Trophoblast cell (in vitro differentiated cells and primary cell): ENCODE measurements at regions not wholly inside any gene's neighbourhood (a gene's known extent, or its start where the extent isn't known, plus 50 kb on each side); places are given as distances from the start of the nearest gene placed in this dataset.
A peak's percentile ranks its signal among the peaks of the same experiment; 100 is the strongest.
"Not testable (repeated sequence)": the region's sequence is repeated elsewhere in the genome, so short reads cannot be mapped to it uniquely, and the experiment has no call there.

ENCODE experiments used
- DNase-seq, 2 donors: peaks; one replicate each; pipeline ENCODE4 v3.0.0-alpha.2; 2016
- H2AFZ ChIP-seq: 2 replicates; pipeline ENCODE4 v1.6.1; 2013; ENCODE audit warnings: low read length, moderate library complexity, mild to moderate bottlenecking; ENCODE audit not compliant: insufficient read depth, poor library complexity
- H2AK5ac ChIP-seq: 2 replicates; pipeline ENCODE4 v1.6.1; 2013; ENCODE audit warnings: mild to moderate bottlenecking, low read length
- H2BK120ac ChIP-seq: 2 replicates; pipeline ENCODE4 v1.6.1; 2013; ENCODE audit warnings: low read length, mild to moderate bottlenecking, moderate library complexity; ENCODE audit not compliant: insufficient read depth, poor library complexity
- H2BK12ac ChIP-seq: 2 replicates; pipeline ENCODE4 v1.6.1; 2013; ENCODE audit warnings: mild to moderate bottlenecking, low read length, moderate library complexity
- H2BK5ac ChIP-seq: 2 replicates; pipeline ENCODE4 v1.6.1; 2013; ENCODE audit warnings: low read length, low read depth, moderate library complexity, mild to moderate bottlenecking; ENCODE audit not compliant: poor library complexity
- H3K14ac ChIP-seq: 2 replicates; pipeline ENCODE4 v1.6.1; 2013; ENCODE audit warnings: mild to moderate bottlenecking, low read length
- H3K18ac ChIP-seq: 2 replicates; pipeline ENCODE4 v1.6.1; 2013; ENCODE audit warnings: mild to moderate bottlenecking, low read length
- H3K23ac ChIP-seq: 2 replicates; pipeline ENCODE4 v1.6.1; 2013; ENCODE audit warnings: low read length
- H3K27ac ChIP-seq: 2 replicates; pipeline ENCODE4 v1.5.1; 2013; ENCODE audit warnings: low read depth, mild to moderate bottlenecking, inconsistent platforms, low read length, moderate library complexity
- H3K27me3 ChIP-seq: 2 replicates; pipeline ENCODE4 v1.6.1; 2013; ENCODE audit warnings: inconsistent platforms, mild to moderate bottlenecking, low read length, moderate library complexity; ENCODE audit not compliant: insufficient read depth
- H3K36me3 ChIP-seq, 2 experiments: 1 replicate in 1 of 2; 2 replicates in 1 of 2; pipeline ENCODE4 v1.6.1; 2013; ENCODE audit warnings: low read length in 2 of 2, mild to moderate bottlenecking in 2 of 2, moderate library complexity in 1 of 2; ENCODE audit not compliant: insufficient read depth in 2 of 2, control insufficient read depth in 1 of 2
- H3K4ac ChIP-seq: 2 replicates; pipeline ENCODE4 v1.6.1; 2013; ENCODE audit warnings: low read depth, mild to moderate bottlenecking, low read length, moderate library complexity
- H3K4me1 ChIP-seq, 2 experiments: 1 replicate in 1 of 2; 2 replicates in 1 of 2; pipeline ENCODE4 v1.6.1; 2013; ENCODE audit warnings: low read length in 2 of 2, mild to moderate bottlenecking in 2 of 2, moderate library complexity in 1 of 2; ENCODE audit not compliant: insufficient read depth in 2 of 2, control insufficient read depth in 1 of 2
- H3K4me2 ChIP-seq: 2 replicates; pipeline ENCODE4 v1.6.1; 2013; ENCODE audit warnings: inconsistent platforms, mild to moderate bottlenecking, low read length, moderate library complexity
- H3K4me3 ChIP-seq: 2 replicates; pipeline ENCODE4 v1.5.1; 2013; ENCODE audit warnings: mild to moderate bottlenecking, low read depth, low read length, inconsistent platforms
- H3K79me1 ChIP-seq: one replicate; pipeline ENCODE4 v1.6.1; 2013; ENCODE audit warnings: low read length
- H3K79me2 ChIP-seq: 2 replicates; pipeline ENCODE4 v1.6.1; 2013; ENCODE audit warnings: low read length, mild to moderate bottlenecking; ENCODE audit not compliant: control insufficient read depth, insufficient read depth, poor library complexity
- H3K9ac ChIP-seq: 2 replicates; pipeline ENCODE4 v1.6.1; 2013; ENCODE audit warnings: mild to moderate bottlenecking, low read length
- H3K9me3 ChIP-seq: 2 replicates; pipeline ENCODE4 v1.6.1; 2013; ENCODE audit warnings: low read depth, mild to moderate bottlenecking, control low read depth, inconsistent platforms, low read length; ENCODE audit not compliant: insufficient read depth
- H4K12ac ChIP-seq: 2 replicates; pipeline ENCODE4 v1.6.1; 2013; ENCODE audit warnings: low read depth, mild to moderate bottlenecking, low read length, moderate library complexity
- H4K8ac ChIP-seq: 2 replicates; pipeline ENCODE4 v1.6.1; 2013; ENCODE audit warnings: low read depth, mild to moderate bottlenecking, low read length, moderate library complexity
- H4K91ac ChIP-seq: one replicate; pipeline ENCODE4 v1.6.1; 2013; ENCODE audit warnings: low read depth, mild to moderate bottlenecking, low read length, moderate library complexity
- WGBS: extraction: QIAGEN DNeasy Blood & Tissue Kit; methylation state at CpG from one replicate; pipeline ENCODE4 v1.1.7; 2013; ENCODE audit warnings: missing lambda C conversion rate; ENCODE audit not compliant: insufficient read length, insufficient coverage; ENCODE audit errors: extremely low coverage; 5-methylcytosine and 5-hydroxymethylcytosine counted together

DNA sequence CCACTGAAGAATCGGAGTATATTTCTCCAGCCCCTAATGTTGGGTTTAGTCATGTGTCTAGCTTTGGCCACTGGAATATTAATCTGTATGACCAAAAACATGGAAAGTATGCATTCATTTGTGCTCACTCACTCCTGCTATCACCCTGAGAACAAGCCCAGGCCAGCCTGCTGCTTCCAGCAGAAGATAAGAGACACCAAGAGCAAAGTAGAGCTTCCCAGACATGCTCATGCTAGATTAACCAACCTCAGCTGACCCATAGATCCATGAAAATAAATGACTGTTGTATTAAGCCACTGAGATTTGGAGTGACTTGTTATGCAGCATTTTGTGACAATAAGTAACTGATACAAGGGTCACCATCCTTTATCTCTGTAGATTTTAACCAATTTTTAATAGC is 96.9 kb downstream of the UNC93B1 start:
- no CpG with 5 or more reads among the region's 1 CpG for WGBS
- not testable (repeated sequence) for H4K8ac ChIP-seq, H3K36me3 ChIP-seq, H3K79me1 ChIP-seq, H3K27me3 ChIP-seq, H2AK5ac ChIP-seq, H3K4ac ChIP-seq, H3K9ac ChIP-seq, H3K27ac ChIP-seq, H3K4me3 ChIP-seq, H2BK5ac ChIP-seq, H3K18ac ChIP-seq, H4K91ac ChIP-seq, H3K9me3 ChIP-seq, H4K12ac ChIP-seq, H3K79me2 ChIP-seq, H2AFZ ChIP-seq, H3K4me1 ChIP-seq, H3K4me2 ChIP-seq, H3K23ac ChIP-seq, H2BK12ac ChIP-seq, H3K14ac ChIP-seq, H2BK120ac ChIP-seq
- DNase-seq, result peak; percentile 51 to 57

- H2AFZ ChIP-seq, H3K4me2 ChIP-seq, H4K12ac ChIP-seq, H2BK12ac ChIP-seq, H2BK5ac ChIP-seq, H3K79me2 ChIP-seq, H4K91ac ChIP-seq, H2AK5ac ChIP-seq, H3K4me3 ChIP-seq, H3K4ac ChIP-seq, H3K18ac ChIP-seq, H3K36me3 ChIP-seq, H3K23ac ChIP-seq, H3K27ac ChIP-seq, H4K8ac ChIP-seq, H3K14ac ChIP-seq, H3K9ac ChIP-seq, H3K27me3 ChIP-seq, DNase-seq, H2BK120ac ChIP-seq, H3K79me1 ChIP-seq, H3K9me3 ChIP-seq, H3K4me1 ChIP-seq: not testable (repeated sequence)
- no CpG with 5 or more reads among the region's 2 CpGs for WGBS
Observed at GRCh38 chr11:67899462-67899861, 104.4 kb downstream of the UNC93B1 start.

GRCh38 chr11:67893487-67893886 is 110.4 kb downstream of the UNC93B1 start:
- not testable (repeated sequence) for H4K8ac ChIP-seq, H3K27ac ChIP-seq, H4K12ac ChIP-seq, H3K14ac ChIP-seq, H2BK5ac ChIP-seq, H2AK5ac ChIP-seq, H3K36me3 ChIP-seq, H2AFZ ChIP-seq, H3K4me2 ChIP-seq, H2BK120ac ChIP-seq, H4K91ac ChIP-seq, H3K23ac ChIP-seq, H3K18ac ChIP-seq, H3K4ac ChIP-seq, H3K9me3 ChIP-seq, DNase-seq, H3K27me3 ChIP-seq, H3K79me2 ChIP-seq, H3K9ac ChIP-seq, H3K4me1 ChIP-seq, H3K79me1 ChIP-seq, H2BK12ac ChIP-seq, H3K4me3 ChIP-seq
- no CpG with 5 or more reads among the region's 1 CpG for WGBS

- not testable (repeated sequence) for H3K4me2 ChIP-seq, H4K91ac ChIP-seq, H2AFZ ChIP-seq, H3K9ac ChIP-seq, H3K4me1 ChIP-seq, H4K8ac ChIP-seq, DNase-seq, H3K23ac ChIP-seq, H3K4ac ChIP-seq, H3K14ac ChIP-seq, H3K27ac ChIP-seq, H3K27me3 ChIP-seq, H3K18ac ChIP-seq, H4K12ac ChIP-seq, H2AK5ac ChIP-seq, H3K79me2 ChIP-seq, H2BK12ac ChIP-seq, H3K9me3 ChIP-seq, H3K36me3 ChIP-seq, H3K4me3 ChIP-seq, H2BK5ac ChIP-seq, H2BK120ac ChIP-seq, H3K79me1 ChIP-seq
- WGBS, result no CpG with 5 or more reads among the region's 4 CpGs
Observed at GRCh38 chr11:67889646-67890045, 114.3 kb downstream of the UNC93B1 start.
